Right cardiac atrium (tissue), 5 donors: ENCODE measurements at regions not wholly inside any gene's neighbourhood (a gene's known extent, or its start where the extent isn't known, plus 50 kb on each side); places are given as distances from the start of the nearest gene placed in this dataset.

ENCODE experiments used
- ATAC-seq, 2 donors: fragments of 200-7000 bp; cut with Tn5 transposase; one replicate each; pipeline versions ENCODE4 v1.8.0 to v1.9.1; 2020; ENCODE audit warnings: moderate library complexity in 2 of 2, mild to moderate bottlenecking in 1 of 2
- DNase-seq, 3 donors: peaks; one replicate each; pipeline ENCODE4 v3.0.0-alpha.2; 2020
- H3K27ac ChIP-seq: one replicate; pipeline ENCODE4 v1.5.1; 2013; ENCODE audit warnings: mild to moderate bottlenecking, low read length, control low read depth, moderate library complexity
- H3K27me3 ChIP-seq: one replicate; pipeline ENCODE4 v1.6.1; 2013; ENCODE audit not compliant: control insufficient read depth, insufficient read depth
- H3K4me1 ChIP-seq: one replicate; pipeline ENCODE4 v1.6.1; 2013; ENCODE audit warnings: low read length; ENCODE audit not compliant: control insufficient read depth, insufficient read depth
- H3K4me3 ChIP-seq: one replicate; pipeline ENCODE4 v1.5.1; 2013; ENCODE audit warnings: low read length, control low read depth
- H3K9me3 ChIP-seq: one replicate; pipeline ENCODE4 v1.6.1; 2013; ENCODE audit warnings: low read length; ENCODE audit not compliant: control insufficient read depth
- WGBS: extraction: QIAGEN DNeasy Blood & Tissue Kit; methylation state at CpG from one replicate; pipeline ENCODE4 v1.1.7; 2013; 5-methylcytosine and 5-hydroxymethylcytosine counted together
- intact Hi-C, 4 donors: fragments of 100-400 bp; cut with DNase I; formaldehyde crosslinking; loops; one replicate each; pipeline versions ENCODE4 v1.11.0 to v1.14.0; 2022 to 2023
- donor health status: healthy with polysubstance abuse.
- donor health status: DM: no; HTN: yes; CAD: no.
- donor health status: DM: no; HTN: no; CAD: no.
- donor health status: DM: no; HTN: yes; CAD: no; lungs with severe emphysema.
- donor health status: DM: yes; HTN: yes; CAD: no.

GRCh38 chr22:49164773-49165320 is 662.8 kb downstream of the BRD1 start:
- WGBS = 53% methylated on average over 13 of the region's 14 CpGs
- Histone ChIP-seq H3K4me3 (no peak overlapping the region), H3K27me3 (no peaks in the 10 kb centered on the region), H3K4me1 (no peaks in the 10 kb centered on the region), H3K9me3 (no peaks in the 10 kb centered on the region), H3K27ac (no peak overlapping the region)
- DNase-seq = no peak
- ATAC-seq = no peak
- intact Hi-C loops = no loop called here

- H3K27me3 ChIP-seq = no peaks in the 10 kb centered on the region
These were observed 663.5 kb downstream of the BRD1 start for GRCh38 chr22:49163960-49164690.

GRCh38 chr22:49163258-49163959 is 664.3 kb downstream of the BRD1 start:
- no peak for DNase-seq

More at GRCh38 chr22:49163960-49164690, 663.5 kb downstream of the BRD1 start:
- no peaks in the 10 kb centered on the region for H3K4me1 ChIP-seq
- intact Hi-C loops = no loop called here
- no peak overlapping the region for H3K27ac ChIP-seq
- no peak overlapping the region for H3K4me3 ChIP-seq
- H3K9me3 ChIP-seq = no peaks in the 10 kb centered on the region
- WGBS = 64% methylated on average over 25 of the region's 25 CpGs
- DNase-seq (no peak), ATAC-seq (no peak)

GRCh38 chr22:49162841-49163240 is 664.8 kb downstream of the BRD1 start:
- no peak overlapping the region for H3K4me3 ChIP-seq
- intact Hi-C loops = no loop called here
- no peak overlapping the region for H3K27ac ChIP-seq
- DNase-seq = no peak
- 87% methylated on average over 16 of the region's 16 CpGs for WGBS
- H3K4me1 ChIP-seq = no peaks in the 10 kb centered on the region
- no peaks in the 10 kb centered on the region for H3K27me3 ChIP-seq
- no peaks in the 10 kb centered on the region for H3K9me3 ChIP-seq
- ATAC-seq = no peak

More at GRCh38 chr22:49163258-49163959, 664.3 kb downstream of the BRD1 start:
- no peaks in the 10 kb centered on the region for H3K4me1 ChIP-seq
- 77% methylated on average over 20 of the region's 20 CpGs for WGBS
- no peaks in the 10 kb centered on the region for H3K27me3 ChIP-seq
- no peaks in the 10 kb centered on the region for H3K9me3 ChIP-seq
- H3K27ac ChIP-seq = no peak overlapping the region
- ATAC-seq = no peak
- no peak overlapping the region for H3K4me3 ChIP-seq
- intact Hi-C loops = no loop called here

GRCh38 chr22:49161002-49161850 is 666.4 kb downstream of the BRD1 start:
- no peaks in the 10 kb centered on the region for H3K9me3 ChIP-seq
- ATAC-seq (no peak), DNase-seq (no peak)
- H3K27me3 ChIP-seq = no peaks in the 10 kb centered on the region
- WGBS = 82% methylated on average over 25 of the region's 25 CpGs
- H3K4me3 ChIP-seq = no peak overlapping the region
- H3K27ac ChIP-seq = no peak overlapping the region
- H3K4me1 ChIP-seq = no peaks in the 10 kb centered on the region
- intact Hi-C loops = no loop called here

GRCh38 chr22:49160261-49161001 is 667.2 kb downstream of the BRD1 start:
- WGBS = 73% methylated on average over 19 of the region's 19 CpGs
- H3K9me3 ChIP-seq = no peaks in the 10 kb centered on the region
- no peaks in the 10 kb centered on the region for H3K4me1 ChIP-seq
- no peak overlapping the region for H3K27ac ChIP-seq
- no peak overlapping the region for H3K4me3 ChIP-seq
- DNase-seq (no peak), ATAC-seq (peak in 1 of 2 donors; percentile 6)
- H3K27me3 ChIP-seq = no peaks in the 10 kb centered on the region
- intact Hi-C loops = no loop called here

GRCh38 chr22:49159711-49160110 is 668.0 kb downstream of the BRD1 start:
- Histone ChIP-seq H3K9me3 (no peaks in the 10 kb centered on the region), H3K4me1 (no peaks in the 10 kb centered on the region), H3K27ac (no peak overlapping the region), H3K27me3 (no peaks in the 10 kb centered on the region), H3K4me3 (no peak overlapping the region)
- intact Hi-C loops = no loop called here
- no peak for ATAC-seq
- 76% methylated on average over 10 of the region's 10 CpGs for WGBS
- DNase-seq = no peak

- Histone ChIP-seq H3K27me3 (no peaks in the 10 kb centered on the region), H3K4me3 (no peak overlapping the region), H3K27ac (no peak overlapping the region), H3K4me1 (no peaks in the 10 kb centered on the region), H3K9me3 (no peaks in the 10 kb centered on the region)
- no peak for DNase-seq
- 67% methylated on average over 19 of the region's 19 CpGs for WGBS
- intact Hi-C loops = no loop called here
- ATAC-seq = no peak
These were observed 668.7 kb downstream of the BRD1 start for GRCh38 chr22:49158741-49159564.

- Histone ChIP-seq H3K27ac (no peak overlapping the region), H3K4me3 (no peak overlapping the region), H3K4me1 (no peaks in the 10 kb centered on the region), H3K9me3 (no peaks in the 10 kb centered on the region), H3K27me3 (no peaks in the 10 kb centered on the region)
- WGBS = 85% methylated on average over 20 of the region's 20 CpGs
- intact Hi-C loops = no loop called here
- ATAC-seq = no peak
- no peak for DNase-seq
These were observed 669.9 kb downstream of the BRD1 start for GRCh38 chr22:49157529-49158339.
